Mesendoderm (in vitro differentiated cells): ENCODE measurements at regions not wholly inside any gene's neighbourhood (a gene's known extent, or its start where the extent isn't known, plus 50 kb on each side); places are given as distances from the start of the nearest gene placed in this dataset.
"Not testable (repeated sequence)": the region's sequence is repeated elsewhere in the genome, so short reads cannot be mapped to it uniquely, and the experiment has no call there.

Experiments
- DNase-seq: peaks from one replicate; pipeline ENCODE4 v3.0.0; 2013
- H2AK5ac ChIP-seq: 2 replicates; pipeline ENCODE4 v1.6.1; 2013; ENCODE audit warnings: low read length, inconsistent platforms
- H2BK120ac ChIP-seq: 2 replicates; pipeline ENCODE4 v1.6.1; 2013; ENCODE audit warnings: low read depth, mild to moderate bottlenecking, low read length, moderate library complexity, mixed read lengths
- H2BK15ac ChIP-seq: replicated peaks from 2 replicates; pipeline ENCODE4 v1.6.1; 2013; ENCODE audit warnings: low read depth, mild to moderate bottlenecking, moderate library complexity
- H2BK5ac ChIP-seq: 2 replicates; pipeline ENCODE4 v1.6.1; 2013; ENCODE audit warnings: low read length, inconsistent platforms
- H3K18ac ChIP-seq: 2 replicates; pipeline ENCODE4 v1.6.1; 2013; ENCODE audit warnings: mild to moderate bottlenecking, low read length, mixed read lengths
- H3K23ac ChIP-seq: one replicate; pipeline ENCODE4 v1.6.1; 2013; ENCODE audit warnings: low read length
- H3K27ac ChIP-seq: 2 replicates; pipeline ENCODE4 v1.5.1; 2013; ENCODE audit warnings: low read depth, mild to moderate bottlenecking, inconsistent platforms, low read length, moderate library complexity
- H3K27me3 ChIP-seq: 2 replicates; pipeline ENCODE4 v1.6.1; 2013; ENCODE audit warnings: low read length, control low read depth, mild to moderate bottlenecking, inconsistent platforms; ENCODE audit not compliant: insufficient read depth, poor library complexity
- H3K36me3 ChIP-seq: 2 replicates; pipeline ENCODE4 v1.6.1; 2013; ENCODE audit warnings: low read length, inconsistent platforms; ENCODE audit not compliant: control insufficient read depth, insufficient read depth
- H3K4ac ChIP-seq: one replicate; pipeline ENCODE4 v1.6.1; 2013; ENCODE audit warnings: low read depth, mild to moderate bottlenecking, low read length, moderate library complexity
- H3K4me1 ChIP-seq: 2 replicates; pipeline ENCODE4 v1.6.1; 2013; ENCODE audit warnings: low read depth, low read length, inconsistent platforms; ENCODE audit not compliant: control insufficient read depth
- H3K4me2 ChIP-seq: 2 replicates; pipeline ENCODE4 v1.6.1; 2013; ENCODE audit warnings: low read length
- H3K4me3 ChIP-seq: 2 replicates; pipeline ENCODE4 v1.5.1; 2013; ENCODE audit warnings: mild to moderate bottlenecking, low read length
- H3K56ac ChIP-seq: one replicate; pipeline ENCODE4 v1.6.1; 2013; ENCODE audit warnings: low read length
- H3K79me1 ChIP-seq: 2 replicates; pipeline ENCODE4 v1.6.1; 2013; ENCODE audit warnings: low read length, inconsistent platforms
- H3K79me2 ChIP-seq: 2 replicates; pipeline ENCODE4 v1.6.1; 2013; ENCODE audit warnings: mild to moderate bottlenecking, low read length; ENCODE audit not compliant: control insufficient read depth, insufficient read depth
- H3K9ac ChIP-seq: 2 replicates; pipeline ENCODE4 v1.6.1; 2013; ENCODE audit warnings: low read length, inconsistent platforms
- H4K5ac ChIP-seq: one replicate; pipeline ENCODE4 v1.6.1; 2013; ENCODE audit warnings: low read length
- H4K8ac ChIP-seq: one replicate; pipeline ENCODE4 v1.6.1; 2013; ENCODE audit warnings: low read depth, mild to moderate bottlenecking, control low read depth, low read length, moderate library complexity
- WGBS: extraction: QIAGEN DNeasy Blood & Tissue Kit; methylation state at CpG from one replicate; pipeline ENCODE4 v1.1.7; 2013; ENCODE audit warnings: low lambda C conversion rate, missing lambda C conversion rate; ENCODE audit not compliant: insufficient coverage; ENCODE audit errors: extremely low coverage; 5-methylcytosine and 5-hydroxymethylcytosine counted together

DNA sequence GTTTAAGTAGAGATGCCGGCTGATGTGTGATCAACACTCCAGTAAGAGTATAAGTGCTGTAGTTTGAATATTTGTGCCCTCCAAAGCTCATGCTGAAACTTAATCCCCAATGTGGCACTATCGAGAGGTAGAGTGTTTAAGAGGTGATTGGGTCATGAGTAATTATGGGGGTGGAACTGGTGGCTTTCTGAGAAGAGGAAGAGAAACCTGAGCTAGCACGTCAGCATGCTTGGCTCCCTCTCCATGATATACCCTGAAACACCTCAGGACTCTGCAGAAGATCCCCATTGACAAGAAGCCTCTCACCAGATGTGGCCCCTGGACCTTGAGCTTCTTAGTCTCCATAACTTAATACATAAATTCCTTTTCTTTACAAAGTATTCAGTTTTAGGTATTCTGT, 584.8 kb downstream of the TSN start:
- no peaks in the 10 kb centered on the region for H3K27me3 ChIP-seq
- H3K4me2 ChIP-seq, result no peak overlapping the region
- H2BK15ac ChIP-seq, result no peak overlapping the region
- H3K56ac ChIP-seq, result no peak overlapping the region
- H2AK5ac ChIP-seq, result no peak overlapping the region
- no peak overlapping the region for H3K4ac ChIP-seq
- H4K5ac ChIP-seq, result no peak overlapping the region
- no peaks in the 10 kb centered on the region for H3K79me1 ChIP-seq
- DNase-seq, result no peak
- no peak overlapping the region for H3K23ac ChIP-seq
- no peaks in the 10 kb centered on the region for H3K79me2 ChIP-seq
- no peak overlapping the region for H2BK120ac ChIP-seq
- H3K36me3 ChIP-seq, result no peaks in the 10 kb centered on the region
- no peak overlapping the region for H4K8ac ChIP-seq
- no peak overlapping the region for H3K18ac ChIP-seq
- no peak overlapping the region for H2BK5ac ChIP-seq
- WGBS, result no CpG with 5 or more reads among the region's 3 CpGs
- no peaks in the 10 kb centered on the region for H3K4me1 ChIP-seq
- no peak overlapping the region for H3K27ac ChIP-seq
- H3K9ac ChIP-seq, result no peak overlapping the region
- H3K4me3 ChIP-seq, result no peak overlapping the region

DNA sequence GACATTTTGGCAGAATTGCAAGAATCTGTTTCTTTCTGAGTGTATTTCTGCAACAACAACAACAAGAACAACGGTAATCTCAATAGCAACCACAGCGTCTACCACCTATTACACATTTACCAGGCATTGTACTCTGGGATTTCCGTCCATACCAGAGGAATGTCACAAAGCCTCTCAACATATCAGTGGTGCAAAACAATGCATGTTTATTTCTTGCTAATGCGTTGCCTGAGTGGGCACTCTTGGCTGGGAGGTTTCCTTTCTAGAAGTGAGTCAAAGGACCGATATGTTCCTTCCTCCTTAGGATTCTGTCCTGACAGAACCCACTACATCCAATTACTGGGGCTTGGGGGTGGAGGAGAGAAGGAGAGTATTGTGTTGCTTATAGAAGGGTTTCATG, 585.6 kb downstream of the TSN start:
- no peak overlapping the region for H3K18ac ChIP-seq

GRCh38 chr2:122352151-122352550, 596.7 kb downstream of the TSN start:
- not testable (repeated sequence) for H4K8ac ChIP-seq, H3K56ac ChIP-seq, H2AK5ac ChIP-seq, H3K79me2 ChIP-seq, H3K23ac ChIP-seq, H3K9ac ChIP-seq, H2BK120ac ChIP-seq, H4K5ac ChIP-seq, H3K4me3 ChIP-seq, DNase-seq, H2BK5ac ChIP-seq, H3K79me1 ChIP-seq, H3K18ac ChIP-seq, H3K27ac ChIP-seq, H2BK15ac ChIP-seq, H3K4me1 ChIP-seq, H3K36me3 ChIP-seq, H3K4me2 ChIP-seq, H3K4ac ChIP-seq, H3K27me3 ChIP-seq
- WGBS, result no CpG with 5 or more reads among the region's 8 CpGs

More for the DNA sequence above, 585.6 kb downstream of the TSN start:
- Histone ChIP-seq H3K4ac (no peak overlapping the region), H2BK15ac (no peak overlapping the region), H4K5ac (no peak overlapping the region), H3K4me2 (no peak overlapping the region), H2BK120ac (no peak overlapping the region), H2AK5ac (no peak overlapping the region), H3K4me3 (no peak overlapping the region), H3K27me3 (no peaks in the 10 kb centered on the region), H3K4me1 (no peaks in the 10 kb centered on the region), H3K79me2 (no peaks in the 10 kb centered on the region), H3K27ac (no peak overlapping the region), H3K23ac (no peak overlapping the region), H3K56ac (no peak overlapping the region), H3K79me1 (no peaks in the 10 kb centered on the region), H4K8ac (no peak overlapping the region), H3K36me3 (no peaks in the 10 kb centered on the region), H2BK5ac (no peak overlapping the region), H3K9ac (no peak overlapping the region)
- peak; percentile 6 for DNase-seq
- no CpG with 5 or more reads among the region's 5 CpGs for WGBS

DNA sequence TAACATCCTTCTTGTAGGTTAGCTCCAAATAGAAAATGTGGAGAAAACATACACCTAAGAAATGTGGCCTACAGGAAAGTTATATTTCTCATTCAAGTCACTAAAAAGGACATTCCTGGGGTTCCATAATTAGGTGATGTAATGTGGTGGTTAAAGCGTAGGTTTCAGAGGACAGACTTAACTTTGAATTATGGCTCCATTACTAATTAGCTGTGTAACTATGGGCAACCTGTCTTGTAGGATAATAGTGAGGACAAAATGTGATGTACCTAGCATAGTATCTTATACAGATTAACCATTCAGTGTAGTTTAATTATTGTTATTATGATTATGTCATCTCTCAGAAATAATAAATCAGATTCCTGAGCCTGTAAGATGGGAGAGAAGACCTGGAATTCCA, 602.5 kb downstream of the TSN start:
- Histone ChIP-seq H3K27ac (no peak overlapping the region), H3K9ac (no peak overlapping the region), H3K23ac (no peak overlapping the region), H2AK5ac (no peak overlapping the region), H3K18ac (no peak overlapping the region), H3K4me1 (no peaks in the 10 kb centered on the region), H3K27me3 (no peaks in the 10 kb centered on the region), H3K56ac (no peak overlapping the region), H2BK5ac (no peak overlapping the region), H3K79me1 (no peaks in the 10 kb centered on the region), H2BK15ac (no peak overlapping the region), H3K36me3 (no peaks in the 10 kb centered on the region), H4K8ac (no peak overlapping the region), H2BK120ac (no peak overlapping the region), H3K79me2 (no peaks in the 10 kb centered on the region), H3K4me3 (no peak overlapping the region), H3K4me2 (no peak overlapping the region), H3K4ac (no peak overlapping the region), H4K5ac (no peak overlapping the region)
- DNase-seq, result no peak
- no CpG with 5 or more reads among the region's 1 CpG for WGBS

GRCh38 chr2:122358729-122359128, 603.3 kb downstream of the TSN start:
- H4K8ac ChIP-seq, result no peak overlapping the region
- no peak overlapping the region for H4K5ac ChIP-seq
- H3K27ac ChIP-seq, result no peak overlapping the region
- no peak for DNase-seq
- H2BK15ac ChIP-seq, result no peak overlapping the region
- H3K18ac ChIP-seq, result no peak overlapping the region
- H3K4me2 ChIP-seq, result no peak overlapping the region
- no peak overlapping the region for H3K9ac ChIP-seq
- H3K4me3 ChIP-seq, result no peak overlapping the region
- no peaks in the 10 kb centered on the region for H3K79me2 ChIP-seq
- H3K79me1 ChIP-seq, result no peaks in the 10 kb centered on the region
- H3K27me3 ChIP-seq, result no peaks in the 10 kb centered on the region
- H3K23ac ChIP-seq, result no peak overlapping the region
- H2AK5ac ChIP-seq, result no peak overlapping the region
- no peaks in the 10 kb centered on the region for H3K4me1 ChIP-seq
- no peak overlapping the region for H2BK5ac ChIP-seq
- H3K56ac ChIP-seq, result no peak overlapping the region
- no peaks in the 10 kb centered on the region for H3K36me3 ChIP-seq
- no peak overlapping the region for H2BK120ac ChIP-seq
- no peak overlapping the region for H3K4ac ChIP-seq
- WGBS, result no CpG with 5 or more reads among the region's 3 CpGs

GRCh38 chr2:122363885-122364284, 608.4 kb downstream of the TSN start:
- Histone ChIP-seq H3K4me1 (no peaks in the 10 kb centered on the region), H4K5ac (no peak overlapping the region), H3K23ac (no peak overlapping the region), H3K27me3 (no peaks in the 10 kb centered on the region), H4K8ac (no peak overlapping the region), H3K4me2 (no peak overlapping the region), H3K27ac (no peak overlapping the region), H3K9ac (no peak overlapping the region), H3K79me2 (no peaks in the 10 kb centered on the region), H3K79me1 (no peaks in the 10 kb centered on the region), H2AK5ac (no peak overlapping the region), H3K4me3 (no peak overlapping the region), H2BK120ac (no peak overlapping the region), H3K36me3 (no peaks in the 10 kb centered on the region), H2BK5ac (no peak overlapping the region), H3K56ac (no peak overlapping the region), H3K4ac (no peak overlapping the region), H2BK15ac (no peak overlapping the region), H3K18ac (no peak overlapping the region)
- peak; percentile 3 for DNase-seq
- WGBS, result no CpG with 5 or more reads among the region's 2 CpGs
